ENCODE measurements at regions not wholly inside any gene's neighbourhood (a gene's known extent, or its start where the extent isn't known, plus 50 kb on each side); places are given as distances from the start of the nearest gene placed in this dataset.
"Not testable (repeated sequence)": the region's sequence is repeated elsewhere in the genome, so short reads cannot be mapped to it uniquely, and the experiment has no call there.

- DNase-seq: no peak
These were observed 138.1 kb upstream of the RAG2 start for GRCh38 chr11:36736103-36736502.

GRCh38 chr11:36733721-36734120, 135.7 kb upstream of the RAG2 start:
- not testable (repeated sequence) for DNase-seq

- no peak for DNase-seq
These were observed 132.7 kb upstream of the RAG2 start for GRCh38 chr11:36730761-36731160.

GRCh38 chr11:36729825-36730224, 131.8 kb upstream of the RAG2 start:
- DNase-seq: no peak

GRCh38 chr11:36726420-36726819, 128.4 kb upstream of the RAG2 start:
- DNase-seq: no peak

- DNase-seq: no peak
These were observed 126.8 kb upstream of the RAG2 start for GRCh38 chr11:36724742-36725385.

GRCh38 chr11:36722421-36722820, 124.4 kb upstream of the RAG2 start:
- no peak for DNase-seq

- no peak for DNase-seq
These were observed 121.5 kb upstream of the RAG2 start for GRCh38 chr11:36719358-36720107.

GRCh38 chr11:36718451-36718850, 120.4 kb upstream of the RAG2 start:
- no peak for DNase-seq

- no peak for DNase-seq
These were observed 115.7 kb upstream of the RAG2 start for GRCh38 chr11:36713715-36714114.

GRCh38 chr11:36711104-36711825, 113.2 kb upstream of the RAG2 start:
- no peak for DNase-seq

All from activated CD4-positive, alpha-beta T cell treated with anti-CD3 and anti-CD28 coated beads for 48 hours (primary cell).